A673 (cell line): ENCODE measurements at regions not wholly inside any gene's neighbourhood (a gene's known extent, or its start where the extent isn't known, plus 50 kb on each side); places are given as distances from the start of the nearest gene placed in this dataset.

Experiments used
- BruUV-seq: library from RNA; stranded (reverse); fragments of 400-500 nt; replicated peaks from 2 replicates; lab custom pipeline; 2021; lab: Mats Ljungman, UMichigan
- CTCF ChIA-PET: fragments of 300-600 bp; sonication (Branson Sonifier 250); formaldehyde crosslinking; loops from one replicate; lab custom pipeline; 2022; ENCODE audit warnings: antibody characterized with exemption; lab: Charles Lee
- POLR2A ChIA-PET: fragments of 300-600 bp; sonication (Branson Sonifier 250); formaldehyde crosslinking; loops from one replicate; lab custom pipeline; 2022; ENCODE audit warnings: antibody characterized with exemption; ENCODE audit not compliant: low non-redundant PET; lab: Charles Lee
- DNase-seq: peaks from one replicate; pipeline ENCODE4 v3.0.0-alpha.2; 2015; ENCODE audit warnings: low spot score
- H3K27ac ChIP-seq: fragments of 200-600 bp; sonication (generic); 2 replicates; pipeline ENCODE4 v1.5.1; 2016; ENCODE audit warnings: mixed run types, low read depth, mild to moderate bottlenecking, mixed read lengths, antibody characterized with exemption, low read length; ENCODE audit not compliant: poor library complexity, severe bottlenecking
- H3K27me3 ChIP-seq: fragments of 200-600 bp; sonication (generic); replicated peaks from 2 replicates; pipeline ENCODE4 v1.6.1; 2017; ENCODE audit warnings: mixed run types, low read depth, mild to moderate bottlenecking, mixed read lengths, antibody characterized with exemption, low read length; ENCODE audit not compliant: insufficient read depth, poor library complexity
- H3K36me3 ChIP-seq: fragments of 200-600 bp; sonication (generic); 2 replicates; pipeline ENCODE4 v1.6.1; 2016; ENCODE audit warnings: mixed run types, mild to moderate bottlenecking, mixed read lengths, antibody characterized with exemption, low read length; ENCODE audit not compliant: insufficient read depth, poor library complexity, severe bottlenecking
- H3K4me1 ChIP-seq: fragments of 200-600 bp; sonication (generic); 2 replicates; pipeline ENCODE4 v1.6.1; 2017; ENCODE audit warnings: mixed run types, mild to moderate bottlenecking, mixed read lengths, antibody characterized with exemption, low read length; ENCODE audit not compliant: insufficient read depth, poor library complexity, severe bottlenecking
- H3K4me3 ChIP-seq: fragments of 200-600 bp; sonication (generic); 2 replicates; pipeline ENCODE4 v1.5.1; 2016; ENCODE audit warnings: low read depth, mixed run types, mild to moderate bottlenecking, mixed read lengths, low read length; ENCODE audit not compliant: poor library complexity, severe bottlenecking
- H3K9me3 ChIP-seq: fragments of 200-600 bp; sonication (generic); 2 replicates; pipeline ENCODE4 v1.6.1; 2016; ENCODE audit warnings: mixed run types, low read depth, mild to moderate bottlenecking, mixed read lengths, antibody characterized with exemption, low read length; ENCODE audit not compliant: poor library complexity, severe bottlenecking
- CTCF ChIP-seq: fragments of 300-800, 200-600 bp; sonication (generic); conservative IDR thresholded peaks from 2 replicates; pipeline ENCODE4 v1.5.1; 2017; ENCODE audit warnings: low read depth, mild to moderate bottlenecking, antibody characterized with exemption, low read length, moderate library complexity, mixed read lengths
- EZH2 ChIP-seq: fragments of 200-600 bp; sonication (generic); IDR thresholded peaks from 2 replicates; pipeline ENCODE4 v1.6.1; 2017; ENCODE audit warnings: borderline replicate concordance, low read depth, mild to moderate bottlenecking, mixed read lengths, antibody characterized with exemption, low read length; ENCODE audit not compliant: poor library complexity, severe bottlenecking
- intact Hi-C: fragments of 100-400 bp; cut with micrococcal nuclease; formaldehyde crosslinking; loops from one replicate; pipeline ENCODE4 v1.10.0; 2022; ENCODE audit not compliant: unreplicated experiment

GRCh38 chr4:111540671-111541070 lies 604.6 kb upstream of the FAM241A start:
- Histone ChIP-seq H3K27ac (no peak overlapping the region), H3K4me1 (no peaks in the 10 kb centered on the region), H3K9me3 (no peaks in the 10 kb centered on the region), H3K4me3 (no peak overlapping the region), H3K36me3 (no peaks in the 10 kb centered on the region), H3K27me3 (no peaks in the 10 kb centered on the region)
- no peak for TF ChIP-seq CTCF
- TF ChIP-seq EZH2: no peak
- DNase-seq: no peak
- ChIA-PET POLR2A (no interaction called here), CTCF (no interaction called here)
- BruUV-seq: no TSS peak
- intact Hi-C loops: no loop called here

- Histone ChIP-seq H3K27ac (no peak overlapping the region), H3K27me3 (no peaks in the 10 kb centered on the region), H3K4me3 (no peak overlapping the region), H3K4me1 (no peaks in the 10 kb centered on the region), H3K36me3 (no peaks in the 10 kb centered on the region), H3K9me3 (no peaks in the 10 kb centered on the region)
- no peak for TF ChIP-seq EZH2
- no peak for TF ChIP-seq CTCF
- POLR2A ChIA-PET: no interaction called here
- no TSS peak for BruUV-seq
- intact Hi-C loops: no loop called here
- CTCF ChIA-PET: no interaction called here
- no peak for DNase-seq
Measured at GRCh38 chr4:111542056-111542455, 603.2 kb upstream of the FAM241A start.

- H3K36me3 ChIP-seq: no peaks in the 10 kb centered on the region
- intact Hi-C loops: no loop called here
- ChIA-PET CTCF (no interaction called here), POLR2A (no interaction called here)
- H3K9me3 ChIP-seq: no peaks in the 10 kb centered on the region
- no TSS peak for BruUV-seq
- no peak overlapping the region for H3K27ac ChIP-seq
- H3K27me3 ChIP-seq: no peaks in the 10 kb centered on the region
- H3K4me3 ChIP-seq: no peak overlapping the region
- no peak for TF ChIP-seq EZH2
- TF ChIP-seq CTCF: no peak
- no peak for DNase-seq
- H3K4me1 ChIP-seq: no peaks in the 10 kb centered on the region
Measured at GRCh38 chr4:111546881-111547280, 598.4 kb upstream of the FAM241A start.
